H1 (cell line): ENCODE measurements at regions not wholly inside any gene's neighbourhood (a gene's known extent, or its start where the extent isn't known, plus 50 kb on each side); places are given as distances from the start of the nearest gene placed in this dataset.

Source experiments
- ATF3 ChIP-seq: IDR thresholded peaks from 2 replicates; pipeline ENCODE4 v1.6.1; 2011; ENCODE audit warnings: low read depth, mild to moderate bottlenecking, low read length; ENCODE audit not compliant: insufficient read depth
- MAFK ChIP-seq: IDR thresholded peaks from 2 replicates; pipeline ENCODE4 v1.6.1; 2012; ENCODE audit warnings: low read depth, mild to moderate bottlenecking, improper control_type of control experiment, low read length
- POLR2AphosphoS5 ChIP-seq: IDR thresholded peaks from 2 replicates; pipeline ENCODE4 v1.6.1; 2011; ENCODE audit warnings: low read depth, low read length
- SRF ChIP-seq: IDR thresholded peaks from 2 replicates; pipeline ENCODE4 v1.6.1; 2011; ENCODE audit warnings: mild to moderate bottlenecking, low read depth, low read length, moderate library complexity
- TAF1 ChIP-seq: IDR thresholded peaks from 2 replicates; pipeline ENCODE4 v1.6.1; 2011; ENCODE audit warnings: mild to moderate bottlenecking, low read depth, low read length
- ZNF274 ChIP-seq: IDR thresholded peaks from 2 replicates; pipeline ENCODE4 v1.7.0; 2012; ENCODE audit warnings: low read length, borderline replicate concordance; ENCODE audit errors: extremely low read depth

- no peak for TF ChIP-seq SRF
- TF ChIP-seq ATF3 = no peak
- no peak for TF ChIP-seq POLR2AphosphoS5
- no peak for TF ChIP-seq TAF1
- TF ChIP-seq ZNF274 = no peak
- TF ChIP-seq MAFK = no peak
Observed at GRCh38 chr16:80208743-80209142, 332.1 kb upstream of the DYNLRB2 start.
